Transverse colon (tissue), 4 donors: ENCODE measurements at regions not wholly inside any gene's neighbourhood (a gene's known extent, or its start where the extent isn't known, plus 50 kb on each side); places are given as distances from the start of the nearest gene placed in this dataset.

Experiments
- DNase-seq: peaks from one replicate; pipeline ENCODE4 v3.0.0-alpha.2; 2019
- H3K27ac ChIP-seq, 4 donors: fragments of 200-600 bp; sonication (generic); 2 replicates each; pipeline ENCODE4 v1.5.1; 2016 to 2018; ENCODE audit warnings: inconsistent platforms in 4 of 4
- H3K27me3 ChIP-seq: fragments of 200-600 bp; sonication (generic); 2 replicates; pipeline ENCODE4 v1.5.1; 2017; ENCODE audit warnings: inconsistent platforms
- H3K36me3 ChIP-seq, 4 donors: fragments of 200-600 bp; sonication (generic); 2 replicates each; pipeline ENCODE4 v1.5.1; 2017 to 2019; ENCODE audit warnings: inconsistent platforms in 4 of 4
- H3K4me1 ChIP-seq, 4 donors: fragments of 200-600 bp; sonication (generic); 2 replicates each; pipeline ENCODE4 v1.5.1; 2017 to 2020; ENCODE audit warnings: inconsistent platforms in 4 of 4
- H3K4me3 ChIP-seq, 4 donors: fragments of 200-600 bp; sonication (generic); 1 replicate in 1 of 4; 2 replicates in 3 of 4; pipeline versions ENCODE4 v1.5.1 to v1.6.1; 2017 to 2019; ENCODE audit warnings: inconsistent platforms in 4 of 4
- H3K9me3 ChIP-seq, 2 donors: fragments of 200-600 bp; sonication (generic); 2 replicates each; pipeline ENCODE4 v1.5.1; 2017 to 2019; ENCODE audit warnings: inconsistent platforms in 2 of 2
- CTCF ChIP-seq, 5 experiments: fragments of 200-600 bp in 3 of 5; fragments of 450-650 bp in 2 of 5; sonication (generic) in 3 of 5; IDR thresholded peaks; 1 replicate in 2 of 5; 2 replicates in 3 of 5; pipeline ENCODE4 v1.5.1; 2016 to 2017; ENCODE audit warnings: antibody characterized with exemption in 5 of 5, inconsistent platforms in 3 of 5, mild to moderate bottlenecking in 2 of 5, moderate library complexity in 1 of 5
- EP300 ChIP-seq: sonication (generic); formaldehyde crosslinking; IDR thresholded peaks from one replicate; pipeline ENCODE4 v1.6.1; 2017; ENCODE audit warnings: antibody characterized with exemption, low read depth
- POLR2A ChIP-seq: fragments of 450-650 bp; IDR thresholded peaks from one replicate; pipeline ENCODE4 v1.6.1; 2016; ENCODE audit warnings: antibody characterized with exemption, mild to moderate bottlenecking, moderate library complexity
- POLR2AphosphoS5 ChIP-seq, 3 donors: sonication (generic); formaldehyde crosslinking; IDR thresholded peaks; one replicate each; pipeline ENCODE4 v1.6.1; 2016; ENCODE audit warnings: antibody characterized with exemption in 3 of 3
- WGBS, 2 donors: methylation state at CpG; one replicate each; pipeline ENCODE4 v1.1.5; 2018; ENCODE audit warnings: low coverage in 1 of 2; 5-methylcytosine and 5-hydroxymethylcytosine counted together
- in situ Hi-C, 4 donors: fragments of 200-750 bp; cut with MboI; loops; one replicate each; pipeline versions ENCODE4 v1.15.0 to v1.15.1; 2017; ENCODE audit warnings: low sequenced_read_pairs in 3 of 4, low pct_ligation_motif_present in 1 of 4, low pct_unique_long_range_greater_than_20kb in 1 of 4
- intact Hi-C: fragments of 100-400 bp; cut with DNase I; formaldehyde crosslinking; loops from one replicate; pipeline ENCODE4 v1.15.1; 2023; ENCODE audit warnings: low total_unique reads

GRCh38 chr20:20851385-20851784 lies 138.9 kb upstream of the RALGAPA2 start:
- Histone ChIP-seq H3K27me3 (peaks cover 7% of the 10 kb centered on the region), H3K9me3 (no peaks in the 10 kb centered on the region), H3K4me3 (no peak overlapping the region), H3K36me3 (no peaks in the 10 kb centered on the region), H3K27ac (no peak overlapping the region), H3K4me1 (no peaks in the 10 kb centered on the region)
- TF ChIP-seq POLR2A, result no peak
- no peak for TF ChIP-seq POLR2AphosphoS5 (IDR thresholded peaks at IDR 0.05)
- TF ChIP-seq EP300, result no peak
- TF ChIP-seq CTCF (IDR thresholded peaks at IDR 0.05), result no peak
- in situ Hi-C loops, result loop anchor here (25.0 kb wide), 2 partner anchors 386 to 661 kb away; partner anchors contain the start of gene NKX2-2 (in 2 of the 4)
- no peak for DNase-seq
- intact Hi-C loops, result no loop called here
- WGBS, 2 donors, result 50 to 56% methylated on average over 1 of the region's 1 CpG

- DNase-seq, result no peak
- Histone ChIP-seq H3K4me3 (no peak overlapping the region), H3K36me3 (no peaks in the 10 kb centered on the region), H3K27me3 (peaks cover under 1% of the 10 kb centered on the region), H3K27ac (no peak overlapping the region), H3K4me1 (no peaks in the 10 kb centered on the region), H3K9me3 (no peaks in the 10 kb centered on the region)
- intact Hi-C loops (no loop called here), in situ Hi-C loops (loop anchor here (25.0 kb wide), 2 partner anchors 387 to 662 kb away; partner anchors contain the start of gene NKX2-2 (in 2 of the 4))
- WGBS, 2 donors, result 91 to 94% methylated on average over 2 of the region's 2 CpGs
- TF ChIP-seq EP300 (no peak), CTCF (IDR thresholded peaks at IDR 0.05) (no peak), POLR2A (no peak), POLR2AphosphoS5 (IDR thresholded peaks at IDR 0.05) (no peak)
These were observed 138.0 kb upstream of the RALGAPA2 start for GRCh38 chr20:20850407-20850806.

GRCh38 chr20:20849161-20849560 lies 136.7 kb upstream of the RALGAPA2 start:
- no peak for TF ChIP-seq POLR2AphosphoS5 (IDR thresholded peaks at IDR 0.05)
- TF ChIP-seq EP300, result no peak
- TF ChIP-seq POLR2A, result no peak
- no peak for TF ChIP-seq CTCF (IDR thresholded peaks at IDR 0.05)
- no peaks in the 10 kb centered on the region for H3K4me1 ChIP-seq
- no peaks in the 10 kb centered on the region for H3K36me3 ChIP-seq
- 70 to 76% methylated on average over 4 to 9 of the region's 9 CpGs for WGBS, 2 donors
- no peak for DNase-seq
- in situ Hi-C loops, result loop anchor here in 1 of 4 donors (25.0 kb wide), 1 partner anchor 762 kb away; no protein-coding TSS in a partner anchor
- H3K4me3 ChIP-seq, result no peak overlapping the region
- intact Hi-C loops, result no loop called here
- no peaks in the 10 kb centered on the region for H3K9me3 ChIP-seq
- H3K27me3 ChIP-seq, result no peaks in the 10 kb centered on the region
- H3K27ac ChIP-seq, result no peak overlapping the region

- in situ Hi-C loops (loop anchor here in 1 of 4 donors (25.0 kb wide), 1 partner anchor 761 kb away; no protein-coding TSS in a partner anchor), intact Hi-C loops (no loop called here)
- Histone ChIP-seq H3K4me3 (no peak overlapping the region), H3K4me1 (no peaks in the 10 kb centered on the region), H3K27ac (no peak overlapping the region), H3K27me3 (no peaks in the 10 kb centered on the region), H3K36me3 (no peaks in the 10 kb centered on the region), H3K9me3 (no peaks in the 10 kb centered on the region)
- WGBS, 2 donors, result 79 to 81% methylated on average over 9 to 11 of the region's 11 CpGs
- no peak for DNase-seq
- TF ChIP-seq CTCF (IDR thresholded peaks at IDR 0.05) (no peak), POLR2AphosphoS5 (IDR thresholded peaks at IDR 0.05) (no peak), EP300 (no peak), POLR2A (no peak)
These were observed 135.4 kb upstream of the RALGAPA2 start for GRCh38 chr20:20847814-20848213.
